Stimulated activated CD4-positive, alpha-beta T cell treated with anti-CD3 and anti-CD28 coated beads, Interleukin-4, amount 100 ng/mL, for 24 hours (primary cell): ENCODE measurements at regions not wholly inside any gene's neighbourhood (a gene's known extent, or its start where the extent isn't known, plus 50 kb on each side); places are given as distances from the start of the nearest gene placed in this dataset.

Experiments
- DNase-seq: peaks from one replicate; pipeline ENCODE4 v3.0.0-alpha.2; 2020

DNA sequence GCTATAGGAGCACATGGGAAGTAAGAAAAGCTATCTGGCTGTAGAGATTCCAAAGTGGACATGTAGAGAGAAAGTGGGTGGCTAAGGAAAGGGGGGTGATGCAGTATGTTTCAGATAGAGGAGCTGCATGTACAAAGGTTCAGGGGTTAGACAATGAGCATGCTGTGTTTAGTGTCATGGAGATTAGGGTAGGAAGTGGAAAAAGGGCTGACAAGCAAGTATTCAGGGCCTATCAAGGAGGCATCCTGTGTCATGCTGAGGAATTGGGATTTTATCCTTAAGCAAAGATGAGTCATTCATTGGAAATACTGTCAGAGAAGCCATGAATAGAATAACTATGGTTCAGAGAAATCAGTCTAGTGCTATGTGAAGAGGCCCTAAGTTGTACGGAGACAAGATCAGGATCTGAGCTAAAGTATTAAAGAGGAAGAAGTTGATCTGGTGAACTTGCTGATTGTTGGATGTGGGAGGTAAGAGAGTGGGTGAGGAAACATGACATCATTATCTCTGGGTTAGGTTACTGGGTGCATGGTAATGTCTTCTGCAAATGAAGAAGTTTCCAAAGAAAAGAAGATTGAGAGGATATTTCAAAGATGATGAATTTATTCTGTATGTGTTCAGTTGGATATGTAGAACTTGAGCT is 176.7 kb upstream of the GOLIM4 start:
- no peak for DNase-seq

DNA sequence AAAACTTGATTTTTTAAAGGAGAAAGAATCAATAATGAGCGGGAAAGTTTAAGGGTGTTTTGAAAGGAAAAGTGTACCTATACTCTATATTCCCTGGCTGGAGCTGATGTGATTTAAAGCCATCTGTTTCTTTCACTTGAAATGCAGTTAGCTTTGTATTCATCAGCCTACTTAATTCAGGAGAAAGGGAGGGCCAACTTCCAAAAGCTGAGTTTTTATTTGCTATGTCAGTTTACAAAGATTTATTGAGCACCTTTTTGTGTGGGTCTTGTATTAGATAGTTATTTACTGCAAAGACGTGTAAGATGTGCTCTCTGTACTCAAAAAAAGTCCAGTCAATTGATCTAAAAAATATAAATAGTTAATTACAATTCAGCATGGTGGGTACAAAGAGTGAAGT is 176.2 kb upstream of the GOLIM4 start:
- no peak for DNase-seq

GRCh38 chr3:168269001-168269400 is 173.3 kb upstream of the GOLIM4 start:
- no peak for DNase-seq

DNA sequence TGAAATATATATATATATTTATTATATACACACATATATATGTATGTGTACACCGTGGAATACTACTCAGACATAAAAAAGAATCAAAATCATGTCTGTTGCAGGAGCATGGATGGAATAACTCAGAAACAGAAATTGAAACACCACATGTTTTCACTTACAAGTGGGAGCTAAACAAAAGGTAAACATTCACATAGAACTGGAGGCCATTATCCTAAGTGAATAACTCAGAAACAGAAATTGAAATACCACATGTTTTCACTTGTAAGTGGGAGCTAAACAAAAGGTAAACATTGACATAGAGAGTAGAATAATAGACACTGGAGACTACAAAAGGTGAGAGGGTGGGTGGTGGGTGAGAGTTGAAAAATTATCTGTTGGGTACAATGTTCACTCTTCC is 171.5 kb upstream of the GOLIM4 start:
- no peak for DNase-seq

- DNase-seq = no peak
Observed at GRCh38 chr3:168266335-168266734, 170.6 kb upstream of the GOLIM4 start.

DNA sequence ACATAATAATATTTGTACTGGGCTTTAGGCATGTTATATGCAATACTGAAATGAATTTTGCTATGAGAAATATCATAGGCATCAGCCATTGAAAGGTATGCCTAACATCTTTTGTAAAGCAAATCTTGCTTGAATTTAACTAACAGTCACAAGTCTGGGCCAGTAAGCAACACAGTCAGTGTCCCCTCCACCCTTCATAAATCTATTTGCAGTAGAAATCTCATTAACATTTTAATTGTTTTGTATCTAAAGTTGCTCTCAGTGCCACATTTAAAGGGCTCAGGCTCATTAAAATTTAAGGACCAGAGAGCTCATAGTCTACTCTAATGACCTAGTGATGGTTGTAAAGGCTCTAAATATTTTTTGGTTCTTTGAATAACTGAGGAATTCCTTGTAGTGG is 167.2 kb upstream of the GOLIM4 start:
- DNase-seq = no peak

GRCh38 chr3:168260859-168261258 is 165.1 kb upstream of the GOLIM4 start:
- no peak for DNase-seq

- no peak for DNase-seq
Observed at GRCh38 chr3:168251371-168251770, 155.6 kb upstream of the GOLIM4 start.

DNA sequence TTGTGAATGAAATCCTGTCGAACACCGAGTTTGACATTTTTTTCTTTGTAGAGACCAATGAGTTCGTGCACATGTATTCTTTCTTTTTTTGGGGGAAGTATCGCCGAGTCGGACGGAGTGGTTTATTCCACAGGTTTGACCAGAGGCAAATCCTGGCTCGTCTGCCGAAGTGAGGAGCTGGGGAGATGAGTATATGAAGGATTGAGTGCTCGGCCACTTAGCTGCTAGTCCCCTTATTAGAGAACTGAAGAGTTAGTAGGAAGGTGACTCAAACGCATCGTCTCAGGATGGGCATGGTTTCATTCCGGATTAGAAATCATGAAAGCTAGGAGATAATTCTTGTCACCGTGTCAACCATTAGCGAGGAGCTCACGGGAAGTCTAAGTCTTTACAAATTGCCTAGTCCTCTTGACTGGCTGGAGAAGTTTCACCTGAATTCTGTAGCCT is 154.7 kb upstream of the GOLIM4 start:
- DNase-seq = no peak

DNA sequence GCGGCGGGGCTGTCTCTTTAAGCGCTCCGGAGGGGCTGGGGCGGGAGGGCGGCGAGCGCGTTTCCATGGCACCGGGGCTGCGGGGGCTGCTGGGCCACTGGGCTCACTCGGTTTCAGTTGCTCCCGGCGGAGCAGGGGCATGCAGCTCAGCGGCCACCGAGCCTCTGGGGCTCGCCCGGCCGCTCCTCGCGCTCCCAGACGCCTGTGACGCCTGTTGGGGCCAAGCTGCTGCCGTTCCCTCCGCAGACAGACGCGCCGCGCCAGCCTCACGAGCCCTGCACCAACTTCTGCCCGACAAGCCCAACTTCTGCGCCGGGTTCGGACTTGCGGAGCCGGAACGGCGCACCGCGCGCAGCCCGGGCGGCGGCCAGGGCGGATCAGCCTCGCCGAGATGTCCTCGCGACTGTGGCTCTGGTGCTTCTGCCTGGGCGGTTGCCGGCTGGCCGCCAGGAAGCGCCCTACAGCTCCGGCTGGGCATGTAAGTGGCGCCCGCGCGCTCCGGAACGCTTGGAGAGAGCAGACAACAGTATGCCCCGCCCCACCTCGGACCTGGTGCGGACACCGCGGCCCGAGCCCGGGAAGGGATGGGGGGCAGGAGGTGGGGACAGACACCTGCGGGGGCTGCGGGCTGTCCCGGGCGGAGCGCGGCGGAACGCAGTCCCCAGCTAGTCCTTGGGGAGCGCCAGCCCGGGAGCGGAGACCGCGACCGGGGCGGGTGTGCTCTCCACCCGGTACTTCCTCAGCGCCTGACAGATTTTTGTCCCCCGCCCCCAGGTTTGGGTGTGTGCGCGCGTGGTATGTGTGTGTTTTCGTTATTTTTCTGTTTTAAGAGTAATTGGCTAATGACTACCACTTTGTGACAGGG is 154.1 kb upstream of the GOLIM4 start:
- DNase-seq = no peak

DNA sequence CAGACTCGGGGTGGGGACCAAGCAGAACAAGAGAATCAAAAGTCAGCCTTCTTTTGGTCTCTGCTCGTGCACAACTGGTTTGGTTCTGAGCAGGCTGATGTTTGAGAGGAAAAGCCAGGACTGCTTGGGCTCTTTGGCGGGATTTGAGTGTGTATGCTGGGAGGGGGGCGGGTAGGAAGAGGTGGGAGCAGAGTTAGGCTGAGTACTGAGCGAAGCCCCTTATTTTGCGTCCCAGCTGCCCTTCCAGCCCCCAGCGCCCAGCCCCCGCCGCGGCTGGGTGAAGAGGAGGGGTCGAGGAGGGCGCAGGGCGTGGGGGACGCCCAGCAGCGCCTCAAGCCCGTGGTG is 153.5 kb upstream of the GOLIM4 start:
- DNase-seq = no peak

DNA sequence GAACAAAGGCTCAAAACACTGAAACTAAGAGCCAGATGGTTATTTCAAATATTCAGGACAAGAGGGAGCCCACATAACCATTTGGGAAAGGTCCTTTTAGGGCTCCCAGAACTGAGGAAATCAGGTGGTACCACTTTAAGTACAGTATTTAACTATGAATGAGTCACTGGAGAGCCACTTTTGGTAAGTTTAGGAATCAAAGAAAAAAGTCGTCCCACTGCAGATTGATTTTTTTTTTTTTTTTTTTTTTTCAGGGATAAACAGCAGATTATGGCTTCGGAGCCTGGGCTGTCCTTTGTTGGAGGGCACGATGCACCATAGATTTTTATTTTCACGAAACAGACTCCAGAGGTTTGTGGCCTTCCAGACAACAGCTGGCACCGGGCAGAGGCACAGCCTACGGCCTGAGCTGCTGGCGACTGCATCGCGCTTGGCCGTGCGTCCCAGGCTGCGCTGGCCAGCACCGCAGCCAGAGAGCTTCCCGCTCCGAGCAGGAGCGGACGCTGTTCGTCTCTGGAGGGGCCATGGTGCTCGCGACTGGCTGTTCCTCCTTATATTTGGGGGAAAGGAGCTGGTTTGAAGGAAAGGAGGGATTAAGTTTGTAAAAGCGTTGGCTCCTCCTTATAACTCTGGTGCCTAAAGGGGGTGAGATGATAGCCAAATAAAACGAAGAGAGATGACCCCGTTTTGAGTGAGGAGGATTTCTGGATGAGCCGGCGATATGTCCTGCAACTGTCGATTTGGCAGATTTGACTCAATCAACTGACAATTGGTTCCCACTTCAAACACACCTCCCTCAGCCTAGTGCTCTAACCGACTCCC is 152.9 kb upstream of the GOLIM4 start:
- no peak for DNase-seq

DNA sequence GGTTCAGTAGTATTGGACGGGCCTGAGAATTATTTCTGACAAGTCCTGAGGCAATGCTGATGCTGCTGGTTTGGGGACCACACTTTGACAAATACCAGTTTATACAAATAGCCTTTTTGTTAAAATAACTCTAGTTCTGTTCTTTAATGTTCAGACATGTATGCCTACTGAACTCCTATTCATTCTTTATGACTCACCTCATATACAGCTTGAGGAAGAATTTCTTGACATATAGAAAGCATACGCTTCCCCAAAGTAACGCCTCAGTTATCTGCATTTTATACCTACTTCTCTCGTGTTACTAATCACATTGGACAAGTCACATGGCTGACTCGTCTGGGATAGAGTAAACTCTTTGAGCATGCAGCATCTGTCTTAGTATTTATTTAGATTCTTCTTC is 145.4 kb upstream of the GOLIM4 start:
- DNase-seq = no peak

GRCh38 chr3:168239287-168239686 is 143.6 kb upstream of the GOLIM4 start:
- no peak for DNase-seq

DNA sequence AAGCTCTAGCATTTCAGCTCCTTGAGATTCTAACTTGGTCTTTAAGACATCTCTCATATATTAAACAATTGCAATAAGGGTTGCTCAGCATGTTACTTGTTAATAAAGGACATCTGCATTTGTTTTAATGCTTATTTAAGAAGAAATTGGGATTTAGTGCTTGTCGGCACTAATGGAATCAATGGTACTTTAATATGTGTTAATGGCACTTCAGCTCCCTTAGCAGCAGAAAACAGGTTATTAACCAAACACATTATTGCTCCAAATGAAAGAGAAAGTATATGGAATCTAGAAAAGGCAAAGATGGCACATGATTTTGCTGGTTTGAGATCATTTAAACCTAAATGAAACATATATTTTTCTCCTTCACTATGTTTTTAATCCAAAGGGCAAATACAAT is 137.3 kb upstream of the GOLIM4 start:
- DNase-seq = no peak

DNA sequence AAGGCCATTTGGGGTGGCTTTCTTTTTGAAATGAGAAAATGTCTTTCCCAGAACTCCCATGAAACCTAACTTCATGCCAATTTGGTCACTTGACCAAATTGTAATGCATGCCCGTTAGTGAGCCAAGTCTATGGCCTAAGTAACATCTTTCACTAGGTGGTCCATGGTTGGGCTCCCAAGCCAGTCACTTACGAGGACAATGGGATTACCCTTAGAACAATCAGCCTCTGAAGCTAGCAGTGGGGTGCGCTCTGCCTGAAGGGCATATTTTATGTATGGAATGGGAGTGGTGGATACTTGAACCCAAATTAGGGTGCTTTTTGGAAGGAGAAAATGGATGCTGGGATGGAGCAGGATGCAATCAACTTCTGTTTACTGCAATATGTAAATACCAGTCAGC is 127.4 kb upstream of the GOLIM4 start:
- DNase-seq = no peak

- DNase-seq = no peak
Observed at GRCh38 chr3:168220556-168220955, 124.8 kb upstream of the GOLIM4 start.

- DNase-seq = no peak
Observed at GRCh38 chr3:168219530-168219929, 123.8 kb upstream of the GOLIM4 start.

- DNase-seq = no peak
Observed at GRCh38 chr3:168218600-168218999, 122.9 kb upstream of the GOLIM4 start.

DNA sequence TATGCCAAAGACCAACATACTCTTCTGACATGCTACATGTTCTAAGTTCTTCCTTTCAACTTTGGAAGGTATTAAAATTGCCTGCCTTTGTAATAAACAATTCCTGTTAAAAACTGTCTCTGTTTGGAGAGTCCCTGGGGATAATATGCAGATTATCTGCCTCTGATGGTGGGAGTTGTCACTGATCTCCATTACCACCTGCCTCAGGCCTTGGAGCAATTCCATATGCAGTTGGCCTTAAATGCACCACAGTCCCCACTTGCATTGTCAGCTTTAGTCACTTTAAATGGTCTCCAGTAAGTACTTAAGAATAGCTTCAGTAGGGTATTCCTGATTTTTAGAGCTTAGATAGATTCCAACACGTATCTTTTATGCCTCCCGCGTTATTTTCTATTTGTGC is 121.1 kb upstream of the GOLIM4 start:
- DNase-seq = no peak

GRCh38 chr3:168213920-168214319 is 118.2 kb upstream of the GOLIM4 start:
- DNase-seq = no peak

DNA sequence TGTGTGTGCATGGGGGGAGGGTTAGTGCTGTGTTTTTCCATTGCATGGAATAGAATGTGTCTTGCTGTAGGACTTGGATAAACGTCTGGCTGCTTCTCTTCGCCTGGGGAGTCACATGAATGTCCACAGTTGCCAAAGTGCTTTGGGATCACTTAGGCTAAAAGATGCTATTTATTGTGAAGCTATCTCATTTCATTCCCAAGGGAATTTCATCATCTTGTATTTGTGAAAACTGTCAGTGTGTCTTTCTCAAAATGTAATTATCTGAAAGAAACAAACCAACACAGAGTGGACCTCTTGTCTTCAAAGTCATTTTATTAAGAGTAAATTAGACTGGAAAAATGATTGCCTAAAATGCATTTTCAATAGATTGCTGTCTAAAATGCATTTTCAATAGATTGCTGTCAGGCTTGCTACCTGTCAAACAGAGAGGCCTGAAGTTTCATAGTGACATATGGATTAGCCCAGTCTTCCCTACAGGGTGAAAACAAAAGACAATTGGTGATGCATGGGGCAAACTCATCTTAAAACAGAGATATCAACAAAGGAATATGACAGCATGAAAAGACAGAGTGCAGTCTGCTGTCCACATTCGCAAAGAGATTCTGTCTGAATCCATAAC is 117.1 kb upstream of the GOLIM4 start:
- no peak for DNase-seq

DNA sequence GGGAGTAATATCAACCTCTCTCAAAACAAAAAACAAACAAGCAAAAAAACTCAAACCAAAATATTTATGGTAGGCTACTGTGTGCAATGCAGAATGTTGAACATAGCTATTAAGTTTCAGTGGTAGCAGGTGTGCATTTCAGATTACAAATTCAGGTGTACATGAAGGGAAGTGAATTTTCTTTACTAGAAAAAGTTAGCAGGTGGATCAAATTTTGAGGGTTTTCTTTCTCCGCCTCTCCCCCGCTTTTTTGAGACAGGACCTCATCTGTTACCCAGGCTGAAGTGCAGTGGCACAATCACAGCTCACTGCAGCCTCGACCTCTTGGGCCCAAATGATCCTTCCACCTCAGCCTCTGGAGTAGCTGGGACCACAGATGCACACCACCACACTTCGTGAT is 109.7 kb upstream of the GOLIM4 start:
- no peak for DNase-seq
